GM23338 (cell line): ENCODE measurements at regions not wholly inside any gene's neighbourhood (a gene's known extent, or its start where the extent isn't known, plus 50 kb on each side); places are given as distances from the start of the nearest gene placed in this dataset.

Experiments
- POLR2AphosphoS5 ChIP-seq: IDR thresholded peaks from 2 replicates; pipeline ENCODE4 v1.6.1; 2016; ENCODE audit warnings: antibody characterized with exemption, low read depth
- STAT1 ChIP-seq: IDR thresholded peaks from one replicate; pipeline ENCODE4 v1.6.1; 2016; ENCODE audit warnings: antibody characterized with exemption; ENCODE audit not compliant: unreplicated experiment
- TF ChIP-seq, protein P1 (sequence below), 2 experiments: fragments of 200-600 bp in 1 of 2; sonication (generic) in 1 of 2; conservative IDR thresholded peaks; 2 replicates each; pipeline versions ENCODE4 v1.5.1 to v1.6.1; 2016 to 2017; ENCODE audit warnings: antibody characterized with exemption in 2 of 2, low read depth in 2 of 2, mild to moderate bottlenecking in 2 of 2, moderate library complexity in 1 of 2
- TF ChIP-seq, protein P2 (sequence below): IDR thresholded peaks from one replicate; pipeline ENCODE4 v1.6.1; 2018; ENCODE audit warnings: antibody characterized with exemption; ENCODE audit not compliant: unreplicated experiment

DNA sequence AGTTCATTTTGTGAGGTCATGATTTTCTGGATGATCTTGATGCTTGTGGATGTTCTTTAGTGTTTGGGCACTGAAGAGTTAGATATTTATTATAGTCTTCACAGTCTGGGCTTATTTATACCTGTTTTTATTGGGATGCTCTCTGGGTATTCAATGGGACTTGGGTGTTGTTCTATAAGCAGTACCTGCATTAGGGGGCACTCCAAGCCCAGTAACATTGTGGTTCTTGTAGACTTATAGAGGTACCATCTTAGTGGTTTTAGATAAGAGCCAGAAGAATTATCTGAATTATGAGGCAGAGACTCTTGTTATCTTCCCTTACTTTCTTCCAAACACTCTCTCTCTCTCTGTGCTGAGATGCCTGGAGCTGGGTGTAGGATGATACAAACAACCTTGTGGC is 470.0 kb downstream of the PIK3C3 start:
- TF ChIP-seq, protein P1, sequence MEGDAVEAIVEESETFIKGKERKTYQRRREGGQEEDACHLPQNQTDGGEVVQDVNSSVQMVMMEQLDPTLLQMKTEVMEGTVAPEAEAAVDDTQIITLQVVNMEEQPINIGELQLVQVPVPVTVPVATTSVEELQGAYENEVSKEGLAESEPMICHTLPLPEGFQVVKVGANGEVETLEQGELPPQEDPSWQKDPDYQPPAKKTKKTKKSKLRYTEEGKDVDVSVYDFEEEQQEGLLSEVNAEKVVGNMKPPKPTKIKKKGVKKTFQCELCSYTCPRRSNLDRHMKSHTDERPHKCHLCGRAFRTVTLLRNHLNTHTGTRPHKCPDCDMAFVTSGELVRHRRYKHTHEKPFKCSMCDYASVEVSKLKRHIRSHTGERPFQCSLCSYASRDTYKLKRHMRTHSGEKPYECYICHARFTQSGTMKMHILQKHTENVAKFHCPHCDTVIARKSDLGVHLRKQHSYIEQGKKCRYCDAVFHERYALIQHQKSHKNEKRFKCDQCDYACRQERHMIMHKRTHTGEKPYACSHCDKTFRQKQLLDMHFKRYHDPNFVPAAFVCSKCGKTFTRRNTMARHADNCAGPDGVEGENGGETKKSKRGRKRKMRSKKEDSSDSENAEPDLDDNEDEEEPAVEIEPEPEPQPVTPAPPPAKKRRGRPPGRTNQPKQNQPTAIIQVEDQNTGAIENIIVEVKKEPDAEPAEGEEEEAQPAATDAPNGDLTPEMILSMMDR (conservative IDR thresholded peaks at IDR 0.05; ENCODE audit: low read depth in 2 of 2) = peak; percentile 41 to 54
- no peak for TF ChIP-seq POLR2AphosphoS5
- no peak for TF ChIP-seq STAT1
- TF ChIP-seq, protein P2, sequence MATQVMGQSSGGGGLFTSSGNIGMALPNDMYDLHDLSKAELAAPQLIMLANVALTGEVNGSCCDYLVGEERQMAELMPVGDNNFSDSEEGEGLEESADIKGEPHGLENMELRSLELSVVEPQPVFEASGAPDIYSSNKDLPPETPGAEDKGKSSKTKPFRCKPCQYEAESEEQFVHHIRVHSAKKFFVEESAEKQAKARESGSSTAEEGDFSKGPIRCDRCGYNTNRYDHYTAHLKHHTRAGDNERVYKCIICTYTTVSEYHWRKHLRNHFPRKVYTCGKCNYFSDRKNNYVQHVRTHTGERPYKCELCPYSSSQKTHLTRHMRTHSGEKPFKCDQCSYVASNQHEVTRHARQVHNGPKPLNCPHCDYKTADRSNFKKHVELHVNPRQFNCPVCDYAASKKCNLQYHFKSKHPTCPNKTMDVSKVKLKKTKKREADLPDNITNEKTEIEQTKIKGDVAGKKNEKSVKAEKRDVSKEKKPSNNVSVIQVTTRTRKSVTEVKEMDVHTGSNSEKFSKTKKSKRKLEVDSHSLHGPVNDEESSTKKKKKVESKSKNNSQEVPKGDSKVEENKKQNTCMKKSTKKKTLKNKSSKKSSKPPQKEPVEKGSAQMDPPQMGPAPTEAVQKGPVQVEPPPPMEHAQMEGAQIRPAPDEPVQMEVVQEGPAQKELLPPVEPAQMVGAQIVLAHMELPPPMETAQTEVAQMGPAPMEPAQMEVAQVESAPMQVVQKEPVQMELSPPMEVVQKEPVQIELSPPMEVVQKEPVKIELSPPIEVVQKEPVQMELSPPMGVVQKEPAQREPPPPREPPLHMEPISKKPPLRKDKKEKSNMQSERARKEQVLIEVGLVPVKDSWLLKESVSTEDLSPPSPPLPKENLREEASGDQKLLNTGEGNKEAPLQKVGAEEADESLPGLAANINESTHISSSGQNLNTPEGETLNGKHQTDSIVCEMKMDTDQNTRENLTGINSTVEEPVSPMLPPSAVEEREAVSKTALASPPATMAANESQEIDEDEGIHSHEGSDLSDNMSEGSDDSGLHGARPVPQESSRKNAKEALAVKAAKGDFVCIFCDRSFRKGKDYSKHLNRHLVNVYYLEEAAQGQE = no peak
